HG03139 (cell line): ENCODE measurements at regions not wholly inside any gene's neighbourhood (a gene's known extent, or its start where the extent isn't known, plus 50 kb on each side); places are given as distances from the start of the nearest gene placed in this dataset.
"Not testable (repeated sequence)": the region's sequence is repeated elsewhere in the genome, so short reads cannot be mapped to it uniquely, and the experiment has no call there.

ENCODE experiments used
- ATAC-seq: cut with Tn5 transposase; IDR thresholded peaks from one replicate; pipeline ENCODE4 v1.9.1; 2021; ENCODE audit not compliant: unreplicated experiment

DNA sequence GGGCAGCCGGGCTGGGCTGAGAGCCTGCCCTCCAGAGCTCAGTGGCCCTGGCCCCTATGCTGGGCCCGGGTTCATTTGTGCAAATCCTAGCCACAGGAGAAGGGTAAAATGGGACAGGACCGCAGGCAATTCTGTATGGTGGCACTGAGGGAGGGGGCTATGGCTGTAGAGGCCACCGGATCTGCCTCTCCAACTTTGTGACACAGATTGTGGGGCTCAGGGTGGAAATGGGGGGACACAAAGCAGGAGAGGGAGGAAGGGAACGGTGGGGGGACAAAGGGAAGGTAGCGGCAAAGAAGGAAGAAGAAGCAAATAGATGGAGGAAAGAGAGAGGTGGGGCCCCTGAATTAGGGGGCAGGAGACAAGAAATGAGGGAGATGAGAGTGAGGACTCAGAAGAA lies 201.1 kb downstream of the SMAD2 start:
- ATAC-seq = no peak

DNA sequence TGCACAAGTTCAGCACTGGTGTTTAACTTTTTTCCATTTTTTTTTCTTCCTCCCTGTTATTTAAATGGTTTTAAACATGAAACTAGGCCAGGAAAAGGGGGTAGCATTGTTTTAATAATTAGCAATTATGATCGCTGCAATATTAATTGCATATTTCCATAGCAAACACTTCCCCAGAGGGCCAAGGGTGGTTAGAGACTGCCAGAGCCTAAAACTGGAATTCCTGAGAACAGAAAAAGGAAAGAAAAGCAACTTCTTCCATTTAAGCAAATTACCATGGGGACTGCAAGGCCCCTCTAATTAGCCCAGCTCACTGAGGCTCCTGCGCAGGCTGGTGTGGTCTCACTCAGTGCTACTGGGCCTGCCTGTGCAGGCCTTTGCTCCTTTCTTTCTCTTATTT lies 201.5 kb downstream of the SMAD2 start:
- no peak for ATAC-seq

DNA sequence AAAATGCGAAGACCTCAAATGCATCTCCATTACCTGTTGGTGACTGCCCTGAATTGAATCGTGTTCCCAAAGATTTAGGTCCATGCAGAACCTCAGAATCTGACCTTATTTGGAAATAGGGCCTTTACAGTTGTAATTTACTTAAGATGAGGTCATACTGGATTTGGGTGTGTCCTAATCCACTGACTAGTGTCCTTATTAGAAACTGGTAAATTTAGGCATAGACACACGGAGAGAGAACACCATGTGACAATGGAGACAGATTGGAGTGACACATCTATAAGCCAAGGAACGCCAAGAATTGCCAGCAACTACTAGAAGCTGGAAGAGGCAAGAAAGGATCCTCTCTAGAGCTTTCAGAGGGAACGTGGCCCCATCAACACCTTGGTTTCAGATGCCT lies 203.1 kb downstream of the SMAD2 start:
- ATAC-seq = no peak

DNA sequence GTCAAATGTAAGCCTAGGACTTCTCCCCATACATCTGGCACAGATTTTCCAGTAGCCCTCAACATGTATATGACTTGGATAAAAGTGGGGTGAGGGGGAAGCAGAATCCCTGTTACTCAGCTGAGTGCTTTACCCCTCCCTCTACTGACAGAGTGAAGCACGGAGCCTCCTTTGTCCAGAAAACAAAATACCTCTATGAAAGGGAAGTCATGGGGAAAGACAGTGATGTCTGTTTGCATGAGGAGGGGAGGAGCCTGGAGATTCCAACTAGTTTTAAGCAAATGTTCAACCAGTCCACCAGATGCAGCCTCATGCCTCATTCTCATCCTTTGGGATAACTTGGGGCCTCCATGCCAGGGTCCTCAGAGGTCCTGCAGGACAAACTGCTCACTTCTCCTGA lies 203.9 kb downstream of the SMAD2 start:
- ATAC-seq = no peak

DNA sequence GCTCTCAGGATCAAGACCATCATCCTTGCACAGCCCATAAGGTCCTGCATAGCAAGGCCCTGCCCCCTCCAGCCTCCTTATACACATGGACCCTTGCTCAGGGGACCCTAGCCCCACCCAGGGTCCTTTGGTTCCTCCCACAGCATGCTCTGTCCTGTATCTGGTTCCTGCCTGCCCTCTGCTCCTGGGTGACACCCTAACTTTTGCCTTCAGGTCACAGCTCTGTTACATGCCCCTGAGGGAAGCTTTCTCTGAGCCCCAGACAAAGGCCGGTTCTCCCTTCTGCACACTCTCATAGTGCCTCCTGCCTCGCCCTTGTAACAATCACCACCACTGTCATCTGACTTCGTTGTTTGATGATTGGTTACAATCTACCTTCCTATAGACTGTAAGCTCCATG lies 204.8 kb downstream of the SMAD2 start:
- no peak for ATAC-seq

DNA sequence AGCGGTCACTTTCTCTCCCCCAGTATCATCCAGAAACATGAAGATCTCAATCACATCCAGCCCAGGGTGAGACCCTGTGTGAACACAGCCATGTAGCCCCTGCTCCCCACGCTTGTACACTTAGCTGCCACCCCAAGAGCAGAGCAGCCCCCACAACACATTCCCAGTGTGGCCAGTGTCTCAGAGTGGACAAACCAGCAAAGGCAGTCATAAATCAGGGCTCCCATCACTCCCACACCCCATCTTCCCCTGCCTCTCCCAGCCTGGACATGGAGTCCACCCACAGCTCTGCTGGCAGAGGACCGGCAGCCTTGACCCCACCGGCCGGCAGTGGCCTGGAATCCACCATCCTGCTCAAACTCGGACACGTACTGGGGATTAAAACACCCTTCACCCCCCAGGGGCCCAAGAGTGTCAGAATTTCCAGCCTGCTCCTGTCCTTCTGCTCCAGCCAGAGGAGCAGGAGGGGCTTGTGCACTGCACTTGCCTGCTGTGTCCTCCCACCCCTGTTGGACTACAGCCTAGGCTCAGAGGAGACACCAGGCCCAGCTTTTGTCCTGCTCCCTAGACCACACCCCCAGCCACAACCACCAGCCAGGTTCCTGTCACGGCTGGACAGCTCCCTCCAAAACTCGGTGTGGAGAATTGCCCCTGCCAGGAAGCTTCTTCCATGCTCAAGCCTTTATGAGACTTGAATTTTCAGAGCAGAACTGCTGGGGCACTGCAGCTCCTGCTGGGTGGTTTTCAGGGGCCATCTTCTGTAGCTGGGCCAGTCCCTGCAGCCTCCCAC lies 206.1 kb downstream of the SMAD2 start:
- no peak for ATAC-seq

DNA sequence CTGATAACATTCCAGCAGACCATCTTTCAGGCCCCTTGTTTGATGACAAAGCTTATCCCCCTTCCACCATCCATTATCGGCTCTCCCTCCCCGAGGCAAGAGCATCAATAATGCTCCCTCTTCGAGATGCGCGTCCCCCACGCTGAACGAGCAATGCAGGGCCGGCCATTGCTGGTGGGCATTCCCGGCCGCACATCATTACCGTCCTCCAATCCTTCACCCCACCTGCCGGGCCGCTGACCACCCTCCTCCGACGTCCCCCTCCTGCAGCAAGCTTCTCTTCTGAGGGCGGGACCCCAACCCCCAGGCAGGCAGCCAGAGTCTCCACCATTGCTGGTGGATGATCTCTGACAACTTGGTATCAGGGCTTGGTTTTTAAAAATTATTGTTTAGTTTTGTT lies 208.6 kb downstream of the SMAD2 start:
- no peak for ATAC-seq

DNA sequence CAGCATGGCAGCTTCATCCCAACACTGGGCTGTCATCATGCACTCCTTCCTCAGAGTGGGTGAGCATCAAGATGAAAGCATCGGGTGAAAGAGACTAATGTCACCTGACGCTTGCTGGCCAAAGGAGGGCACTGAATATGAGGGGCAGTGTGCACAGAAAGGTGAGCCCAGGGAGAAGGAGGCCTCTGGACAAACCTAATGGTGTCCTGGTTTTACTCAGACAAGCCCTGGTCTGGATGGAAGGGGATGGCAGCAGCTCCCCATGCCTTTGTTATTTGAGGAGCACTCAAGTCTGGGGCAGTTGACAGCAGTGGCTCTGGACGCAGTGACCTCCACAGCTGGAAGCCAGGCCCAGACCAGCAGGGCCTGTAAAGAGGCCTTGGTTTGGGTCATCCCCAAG lies 209.7 kb downstream of the SMAD2 start:
- ATAC-seq = no peak

DNA sequence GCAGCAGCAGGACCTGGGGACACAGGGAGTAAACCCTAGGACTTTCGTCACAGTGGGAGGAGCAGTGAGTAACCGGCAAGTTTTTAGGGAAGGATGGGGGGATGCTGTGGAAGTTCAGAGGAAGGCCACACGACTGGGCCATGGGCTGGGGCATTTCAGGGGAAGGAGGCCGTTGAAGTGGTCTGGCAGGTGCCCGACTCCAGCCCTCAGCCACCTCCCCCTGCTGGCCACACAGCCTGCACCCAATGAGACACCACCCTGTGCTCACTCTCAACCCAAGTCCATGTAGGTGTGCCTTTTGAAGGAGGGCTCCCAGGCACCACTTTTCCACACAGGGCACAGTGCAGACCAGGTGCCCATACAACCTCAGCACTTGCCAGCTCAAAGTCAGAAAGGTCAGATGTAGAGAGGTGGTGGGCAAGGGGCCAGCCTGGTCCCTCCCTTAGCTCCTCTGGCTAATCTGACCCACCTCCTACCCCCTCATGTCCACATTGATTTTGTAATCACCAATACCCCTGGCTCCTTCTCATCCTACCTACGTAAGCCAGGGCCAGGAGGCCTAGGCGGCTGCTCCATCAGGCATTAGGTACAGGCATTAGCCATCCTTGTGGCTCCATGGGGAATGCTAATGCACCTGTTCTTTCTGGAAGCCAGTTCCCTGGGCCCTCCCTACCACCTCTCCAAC lies 211.2 kb downstream of the SMAD2 start:
- ATAC-seq = no peak

DNA sequence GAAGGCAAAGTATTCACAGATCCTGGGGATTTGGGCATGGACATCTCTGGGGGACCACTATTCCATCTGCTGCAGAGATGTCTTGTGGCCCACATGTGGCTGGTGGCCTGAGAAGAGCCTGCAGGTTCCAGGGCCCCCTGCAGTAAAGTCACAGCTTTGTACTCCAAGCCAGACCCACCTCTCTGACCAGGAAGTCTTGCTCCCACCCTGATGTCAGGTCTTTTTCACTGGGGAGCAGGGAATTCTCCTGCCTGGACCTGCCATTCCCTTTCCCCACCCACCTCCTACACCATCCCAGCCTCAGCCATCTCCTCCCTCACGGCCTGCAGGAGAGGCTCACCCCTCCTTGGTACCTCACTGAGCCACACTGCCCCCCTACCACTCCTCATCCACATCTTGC lies 211.8 kb downstream of the SMAD2 start:
- ATAC-seq = no peak

DNA sequence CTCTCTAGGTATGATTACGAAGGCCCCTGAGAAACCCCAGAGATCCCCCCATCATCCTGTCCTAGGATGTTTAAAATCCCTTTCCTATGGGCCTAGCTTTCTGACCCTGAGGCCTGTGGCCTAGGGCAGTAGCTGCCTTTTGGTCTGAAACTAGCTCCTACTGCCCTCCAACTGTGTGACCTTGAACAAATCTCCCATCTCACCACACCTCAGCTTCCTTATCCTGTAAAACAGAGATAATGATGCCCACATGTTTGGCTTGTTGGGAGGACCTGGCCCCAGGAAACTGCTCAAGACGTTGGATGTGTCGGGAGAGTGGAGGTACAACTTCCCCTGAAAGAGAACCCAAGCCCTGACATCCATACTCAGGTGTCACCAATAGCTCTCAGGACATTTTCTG lies 213.2 kb downstream of the SMAD2 start:
- no peak for ATAC-seq

DNA sequence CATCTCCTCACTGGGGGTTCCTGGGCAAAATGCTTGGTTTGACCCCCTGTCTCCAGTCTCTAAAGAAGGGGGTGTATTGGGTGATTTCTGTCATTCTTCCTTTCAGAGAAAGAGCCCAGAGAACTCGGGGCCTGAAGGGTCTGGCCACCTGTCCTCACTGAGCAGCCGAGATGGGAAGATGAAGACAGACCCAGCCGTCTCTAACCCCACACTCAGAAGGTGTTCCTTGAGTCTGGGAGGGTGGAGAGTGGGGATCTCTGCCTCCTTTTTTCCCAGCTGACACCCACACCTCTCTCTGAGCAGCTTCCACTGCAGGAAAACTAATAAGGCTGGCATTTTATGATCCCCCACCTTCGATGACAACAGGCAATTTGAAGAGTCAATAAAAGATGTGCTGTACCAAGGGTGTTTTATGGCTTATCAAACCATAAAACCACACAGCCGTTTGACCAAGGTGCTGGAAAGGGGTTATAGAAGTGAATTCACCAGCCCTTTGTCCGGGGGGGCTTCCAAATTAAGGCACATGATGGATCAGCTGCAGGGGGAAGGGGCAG lies 213.8 kb downstream of the SMAD2 start:
- no peak for ATAC-seq

DNA sequence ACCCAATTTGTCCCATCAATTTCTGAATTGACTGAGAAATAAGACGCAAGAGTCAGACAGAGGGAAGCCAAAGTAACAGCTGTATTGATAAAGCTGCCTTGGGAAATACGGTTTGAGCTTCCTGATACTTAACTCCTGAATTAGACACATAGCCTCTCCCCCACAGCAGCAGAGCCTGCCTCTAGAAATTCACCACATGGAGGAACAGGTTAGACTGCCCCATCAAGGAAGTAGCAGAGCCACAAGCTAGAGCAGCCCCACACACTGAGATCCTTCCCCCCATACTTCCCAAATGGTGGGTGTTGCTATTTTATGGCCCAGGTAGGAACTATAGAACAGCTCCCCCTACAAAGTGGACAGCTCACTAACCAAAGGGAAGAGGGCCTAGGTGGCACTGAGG lies 220.0 kb downstream of the SMAD2 start:
- no peak for ATAC-seq

DNA sequence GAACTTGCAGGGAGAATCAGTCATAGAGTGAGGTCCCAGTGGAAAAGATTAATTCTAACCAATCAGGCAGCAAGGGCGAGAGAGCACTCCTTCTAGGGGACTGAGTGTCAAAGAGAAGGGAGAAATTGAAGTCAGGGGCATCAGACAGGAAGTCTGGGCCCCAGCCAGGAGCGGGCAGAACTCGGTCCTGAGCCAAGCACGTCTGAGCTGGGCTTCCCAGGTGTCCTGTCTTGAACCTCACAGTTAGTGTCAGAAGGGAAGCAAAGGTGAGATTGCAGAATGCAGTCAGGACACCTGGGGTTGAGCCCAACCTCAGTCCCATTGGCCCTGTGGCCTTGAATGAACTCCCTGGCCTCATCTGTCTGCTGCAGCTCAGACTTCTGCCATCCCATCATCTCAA lies 220.9 kb downstream of the SMAD2 start:
- ATAC-seq = no peak

DNA sequence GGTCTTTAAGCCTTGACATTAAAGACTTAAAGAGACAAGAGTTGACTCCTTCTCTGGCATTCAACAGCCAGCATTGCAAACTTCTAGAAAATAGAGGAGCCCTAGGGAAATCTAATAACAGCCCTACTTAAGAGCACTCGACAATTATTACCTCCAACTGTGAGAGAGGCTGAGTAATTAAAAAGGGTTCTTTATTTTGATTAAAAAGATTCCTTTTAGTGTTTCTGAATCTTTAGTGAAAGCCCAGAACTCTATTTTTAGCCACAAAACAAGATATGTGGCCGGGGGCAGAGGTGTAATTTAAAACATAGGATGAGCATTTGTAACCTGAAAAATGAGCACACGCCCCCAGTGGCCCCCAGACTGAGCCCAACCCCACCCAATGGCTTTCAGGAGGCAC lies 222.3 kb downstream of the SMAD2 start:
- ATAC-seq = no peak

DNA sequence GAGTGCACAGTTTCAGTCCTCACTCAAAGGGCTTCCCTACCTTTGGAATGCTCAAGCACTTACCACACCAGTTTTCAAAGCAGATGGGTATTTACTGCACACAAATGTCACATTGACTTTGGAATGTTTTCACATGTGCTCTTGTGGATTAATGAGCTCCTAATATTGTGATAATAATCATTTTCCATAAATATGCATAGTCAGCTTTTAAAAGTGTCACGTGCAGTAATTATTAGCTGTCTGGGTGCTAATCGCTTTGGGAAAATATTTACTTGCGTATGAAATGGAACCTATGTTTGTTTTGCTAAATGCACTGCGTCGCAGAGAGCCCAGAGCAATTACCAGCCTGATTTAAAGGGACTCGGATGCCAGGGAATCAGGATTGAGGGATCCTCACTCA lies 229.3 kb downstream of the SMAD2 start:
- no peak for ATAC-seq

DNA sequence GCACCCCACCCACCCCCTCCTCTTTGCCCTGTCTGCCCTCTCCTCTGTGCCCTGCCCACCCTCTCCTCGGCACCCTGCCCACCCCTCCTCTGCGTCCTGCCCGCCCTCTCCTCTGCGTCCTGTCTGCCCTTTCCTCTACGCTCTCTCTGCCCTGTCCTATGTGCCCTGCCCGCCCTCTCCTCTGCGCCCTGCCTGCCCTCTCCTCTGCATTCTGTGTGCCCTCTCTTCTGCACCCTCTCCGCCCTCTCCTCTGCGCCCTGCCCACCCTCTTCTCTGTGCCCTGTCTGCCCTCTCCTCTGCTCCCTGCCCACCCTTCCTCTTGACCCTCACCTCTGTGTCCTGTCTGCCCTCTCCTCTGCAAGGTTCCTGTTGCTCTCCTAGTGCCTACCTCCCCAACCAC lies 233.6 kb downstream of the SMAD2 start:
- ATAC-seq = no peak

DNA sequence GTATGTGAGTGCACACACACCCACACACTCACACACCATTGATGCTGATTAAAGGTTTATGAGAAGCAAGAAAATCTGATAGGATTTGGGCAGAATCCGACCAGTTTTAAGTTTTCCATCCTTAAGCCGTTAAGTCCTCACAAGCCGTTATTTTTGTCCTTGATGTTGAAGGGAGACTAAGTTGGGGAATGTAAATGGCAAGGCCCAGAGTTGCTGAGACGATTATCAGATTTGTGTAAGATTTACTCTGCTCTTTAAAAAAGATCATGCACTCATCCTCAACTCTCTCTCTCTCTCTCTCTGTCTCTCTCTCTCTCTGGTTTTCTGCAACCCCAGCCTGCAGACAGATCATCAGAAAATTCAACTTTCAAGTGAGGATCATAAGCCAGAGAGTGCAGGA lies 238.8 kb downstream of the SMAD2 start:
- no peak for ATAC-seq

DNA sequence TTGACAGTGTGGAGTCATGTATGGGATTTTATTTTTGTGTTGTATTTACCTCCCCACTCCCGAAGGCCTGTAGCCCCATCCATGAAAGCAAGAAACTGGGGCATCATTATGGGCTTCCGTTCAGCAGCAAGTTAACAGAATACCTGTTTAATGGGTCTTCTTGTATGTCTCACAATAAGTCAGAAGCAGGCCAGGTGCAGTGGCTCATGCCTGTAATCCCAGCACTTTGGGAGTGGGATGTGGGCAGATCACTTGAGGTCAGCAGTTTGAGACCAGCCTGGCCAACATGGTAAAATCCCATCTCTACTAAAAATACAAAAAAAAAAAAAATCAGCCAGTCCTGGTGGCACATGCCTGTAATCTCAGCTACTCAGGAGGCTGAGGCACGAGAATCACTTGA lies 239.7 kb downstream of the SMAD2 start:
- ATAC-seq = not testable (repeated sequence)

DNA sequence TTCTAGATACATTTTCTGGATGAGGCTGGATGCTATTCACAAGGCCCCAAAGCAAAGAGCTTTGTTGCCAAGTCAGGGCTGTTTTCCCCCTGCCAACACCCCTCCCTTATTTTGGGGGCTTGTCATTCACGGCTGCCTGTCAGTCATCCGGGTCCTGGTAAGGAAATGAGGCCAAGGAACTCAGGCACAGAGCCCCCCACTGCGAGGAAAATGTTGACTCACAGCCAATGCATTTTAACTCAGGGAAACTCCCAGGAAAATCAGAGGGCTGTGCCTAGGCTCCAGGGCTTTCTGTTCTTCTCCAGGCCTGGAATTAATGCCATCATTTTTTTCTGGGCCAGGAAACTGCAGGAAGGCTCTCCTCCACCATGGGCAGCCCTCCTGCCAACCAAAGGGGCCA lies 241.1 kb downstream of the SMAD2 start:
- no peak for ATAC-seq

DNA sequence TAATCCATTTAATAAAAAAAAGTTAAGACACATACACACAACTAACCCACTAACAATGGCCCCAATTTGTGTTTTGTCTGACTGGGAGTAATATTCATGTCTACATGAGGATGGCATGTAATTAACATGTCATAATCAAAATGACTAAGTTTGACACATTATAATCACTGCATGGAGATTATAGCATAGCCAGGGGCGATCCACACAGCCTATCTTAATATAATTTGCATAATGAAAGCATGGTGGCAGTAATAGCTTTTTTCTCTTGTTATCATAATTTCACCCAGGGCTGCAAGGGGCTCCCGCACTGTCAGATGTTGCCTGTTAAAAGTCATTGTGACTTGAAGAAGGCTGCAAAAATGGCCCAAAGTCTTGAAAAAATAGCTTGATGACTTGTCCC lies 243.7 kb downstream of the SMAD2 start:
- ATAC-seq = no peak

DNA sequence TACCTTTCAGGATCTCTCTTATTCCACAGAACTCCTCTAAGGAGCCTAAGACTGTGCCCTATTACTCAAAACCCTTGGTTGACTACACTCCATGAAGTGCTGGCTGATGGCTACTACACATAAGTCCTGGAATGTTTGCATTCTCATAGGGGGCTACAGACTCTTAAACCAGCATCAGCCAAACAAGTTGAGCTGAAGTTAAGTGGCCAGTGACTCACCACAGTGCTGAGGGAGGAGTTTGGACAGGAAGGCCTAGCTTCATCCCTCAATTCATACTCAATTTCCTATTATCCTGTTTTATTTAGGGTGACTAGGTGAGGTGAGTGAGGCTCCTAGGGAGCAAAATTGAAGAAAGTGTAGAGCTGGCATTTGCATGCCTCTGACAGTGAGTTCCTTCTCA lies 246.7 kb downstream of the SMAD2 start:
- no peak for ATAC-seq

DNA sequence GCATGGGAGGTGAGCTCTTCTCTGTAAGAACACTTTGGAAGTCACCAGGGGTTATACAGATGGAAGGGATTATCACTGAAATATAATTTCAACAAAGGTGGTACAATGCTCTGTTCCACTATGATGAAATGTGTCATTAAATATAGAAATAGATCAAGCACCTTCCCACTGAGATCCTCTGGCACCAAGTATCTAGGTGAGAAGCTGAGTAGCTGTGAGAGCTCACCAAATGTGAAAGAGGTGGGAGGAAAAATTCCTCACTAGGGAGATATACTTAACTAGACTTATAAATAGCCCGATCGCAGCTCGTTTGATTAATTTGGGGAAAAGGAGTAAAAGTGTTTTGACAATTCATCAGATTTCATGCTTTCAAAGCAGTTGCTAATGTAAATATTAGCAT lies 247.6 kb downstream of the SMAD2 start:
- ATAC-seq = no peak
